ENCODE measurements at regions not wholly inside any gene's neighbourhood (a gene's known extent, or its start where the extent isn't known, plus 50 kb on each side); places are given as distances from the start of the nearest gene placed in this dataset.

- intact Hi-C loops (cut with micrococcal nuclease) = no loop called here
- Mint-ChIP-seq H3K4me1 (no peaks in the 10 kb centered on the region), H3K9me3 (peaks cover 0 to 5% (median 0%) of the 10 kb centered on the region in 11 donors), H3K4me3 (peak overlapping the region in 1 of 10 donors; percentile 38), H3K27ac (no peak overlapping the region), H3K27me3 (peaks cover 13 to 27% (median 22%) of the 10 kb centered on the region in 5 donors), H3K36me3 (no peaks in the 10 kb centered on the region)
- no peak for ATAC-seq
- Histone ChIP-seq H3K27ac (ENCODE audit: low read depth, low read length) (no peak overlapping the region), H3K27me3 (ENCODE audit: control insufficient read depth in 2 of 2, insufficient read depth in 2 of 2, low read length in 2 of 2) (no peaks in the 10 kb centered on the region), H3K4me1 (ENCODE audit: control insufficient read depth in 2 of 2, insufficient read depth in 2 of 2, low read length in 2 of 2) (no peaks in the 10 kb centered on the region), H3K36me3 (ENCODE audit: control insufficient read depth in 2 of 3, insufficient read depth in 3 of 3, low read length in 3 of 3) (no peaks in the 10 kb centered on the region), H3K9me3 (ENCODE audit: control insufficient read depth in 2 of 3, low read length in 3 of 3) (no peaks in the 10 kb centered on the region), H3K4me3 (ENCODE audit: low read length) (no peak overlapping the region)
- CTCF ChIA-PET = no interaction called here
- POLR2A ChIA-PET = no interaction called here
- no peak for DNase-seq
Observed at GRCh38 chr2:205878999-205879762, 196.9 kb downstream of the NRP2 start.

GRCh38 chr2:205877496-205877895 lies 195.2 kb downstream of the NRP2 start:
- DNase-seq = no peak
- no peak for ATAC-seq
- Histone ChIP-seq H3K9me3 (ENCODE audit: control insufficient read depth in 2 of 3, low read length in 3 of 3) (no peaks in the 10 kb centered on the region), H3K36me3 (ENCODE audit: control insufficient read depth in 2 of 3, insufficient read depth in 3 of 3, low read length in 3 of 3) (no peaks in the 10 kb centered on the region), H3K27ac (ENCODE audit: low read depth, low read length) (no peak overlapping the region), H3K4me3 (ENCODE audit: low read length) (no peak overlapping the region), H3K27me3 (ENCODE audit: control insufficient read depth in 2 of 2, insufficient read depth in 2 of 2, low read length in 2 of 2) (no peaks in the 10 kb centered on the region), H3K4me1 (ENCODE audit: control insufficient read depth in 2 of 2, insufficient read depth in 2 of 2, low read length in 2 of 2) (no peaks in the 10 kb centered on the region)
- intact Hi-C loops (cut with micrococcal nuclease) = no loop called here
- ChIA-PET POLR2A (no interaction called here), CTCF (no interaction called here)
- Mint-ChIP-seq H3K4me3 (no peak overlapping the region), H3K27ac (no peak overlapping the region), H3K4me1 (no peaks in the 10 kb centered on the region), H3K36me3 (no peaks in the 10 kb centered on the region), H3K27me3 (peaks cover 17 to 32% (median 19%) of the 10 kb centered on the region in 5 donors), H3K9me3 (peaks cover 0 to 5% (median 0%) of the 10 kb centered on the region in 11 donors)

DNA sequence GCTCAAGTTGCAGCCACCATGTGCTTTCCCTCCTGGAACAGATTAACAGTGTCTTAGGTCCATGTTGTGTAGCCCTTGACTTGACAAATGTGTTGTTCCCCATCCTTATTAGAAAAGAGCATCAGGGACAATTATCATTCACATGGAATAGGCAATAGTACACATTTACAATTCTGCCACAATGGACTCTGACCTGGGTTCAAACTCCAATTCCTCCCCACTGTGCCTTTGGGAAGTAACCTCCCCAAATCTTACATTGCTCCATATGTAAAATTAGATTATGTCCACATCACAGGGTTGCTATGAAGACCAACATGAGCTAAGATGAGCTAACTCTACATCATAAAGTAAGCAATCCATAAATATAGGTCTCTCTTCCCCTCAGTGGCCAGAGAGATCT lies 193.8 kb downstream of the NRP2 start:
- DNase-seq = no peak
- no peaks in the 10 kb centered on the region for H3K4me1 Mint-ChIP-seq
- ChIA-PET POLR2A (no interaction called here), CTCF (no interaction called here)
- no peak for ATAC-seq
- H3K27me3 Mint-ChIP-seq = peaks cover 12 to 41% (median 17%) of the 10 kb centered on the region in 5 donors
- Histone ChIP-seq H3K36me3 (ENCODE audit: control insufficient read depth in 2 of 3, insufficient read depth in 3 of 3, low read length in 3 of 3) (no peaks in the 10 kb centered on the region), H3K27ac (ENCODE audit: low read depth, low read length) (no peak overlapping the region), H3K4me3 (ENCODE audit: low read length) (no peak overlapping the region), H3K27me3 (ENCODE audit: control insufficient read depth in 2 of 2, insufficient read depth in 2 of 2, low read length in 2 of 2) (no peaks in the 10 kb centered on the region), H3K4me1 (ENCODE audit: control insufficient read depth in 2 of 2, insufficient read depth in 2 of 2, low read length in 2 of 2) (no peaks in the 10 kb centered on the region), H3K9me3 (ENCODE audit: control insufficient read depth in 2 of 3, low read length in 3 of 3) (no peaks in the 10 kb centered on the region)
- no peak overlapping the region for H3K4me3 Mint-ChIP-seq
- intact Hi-C loops (cut with micrococcal nuclease) = no loop called here
- H3K36me3 Mint-ChIP-seq = no peaks in the 10 kb centered on the region
- H3K27ac Mint-ChIP-seq = no peak overlapping the region
- peaks cover 0 to 5% (median 0%) of the 10 kb centered on the region in 11 donors for H3K9me3 Mint-ChIP-seq

DNA sequence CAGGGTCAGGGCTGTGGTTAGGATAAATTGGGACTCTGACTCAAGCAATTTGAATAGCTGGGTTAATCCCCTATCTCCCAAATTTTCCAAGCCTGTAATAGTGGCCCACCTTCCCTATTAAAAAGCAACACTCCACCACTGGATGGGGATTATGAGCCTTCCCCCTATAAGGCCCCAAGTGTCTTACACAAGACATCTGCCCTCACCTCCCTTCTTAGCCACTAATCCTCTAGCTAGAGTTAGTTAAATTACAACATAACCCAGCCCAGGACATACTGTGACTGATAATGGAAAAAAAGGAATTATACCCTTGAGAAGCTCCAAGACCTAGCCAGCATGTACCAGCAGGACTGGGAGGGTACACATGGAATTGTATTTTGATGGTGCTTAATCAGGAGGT lies 190.4 kb downstream of the NRP2 start:
- H3K36me3 ChIP-seq (ENCODE audit: control insufficient read depth in 2 of 3, insufficient read depth in 3 of 3, low read length in 3 of 3) = no peaks in the 10 kb centered on the region
- Mint-ChIP-seq H3K9me3 (peaks cover 0 to 2% (median 0%) of the 10 kb centered on the region in 11 donors), H3K27ac (no peak overlapping the region), H3K4me3 (no peak overlapping the region), H3K27me3 (peaks cover 9 to 44% (median 20%) of the 10 kb centered on the region in 5 donors), H3K4me1 (peaks cover 0 to 15% (median 0%) of the 10 kb centered on the region in 7 donors), H3K36me3 (no peaks in the 10 kb centered on the region)
- CTCF ChIA-PET = interaction anchor here (0.6 kb wide), 1 partner anchor 1064 kb away, joined by 3 read pairs; no protein-coding TSS in a partner anchor
- DNase-seq (no peak), ATAC-seq (no peak)
- H3K9me3 ChIP-seq (ENCODE audit: control insufficient read depth in 2 of 3, low read length in 3 of 3) = no peaks in the 10 kb centered on the region
- POLR2A ChIA-PET = no interaction called here
- no peaks in the 10 kb centered on the region for H3K4me1 ChIP-seq (ENCODE audit: control insufficient read depth in 2 of 2, insufficient read depth in 2 of 2, low read length in 2 of 2)
- H3K27ac ChIP-seq (ENCODE audit: low read depth, low read length) = no peak overlapping the region
- intact Hi-C loops (cut with micrococcal nuclease) = no loop called here
- no peak overlapping the region for H3K4me3 ChIP-seq (ENCODE audit: low read length)
- H3K27me3 ChIP-seq (ENCODE audit: control insufficient read depth in 2 of 2, insufficient read depth in 2 of 2, low read length in 2 of 2) = no peaks in the 10 kb centered on the region

DNA sequence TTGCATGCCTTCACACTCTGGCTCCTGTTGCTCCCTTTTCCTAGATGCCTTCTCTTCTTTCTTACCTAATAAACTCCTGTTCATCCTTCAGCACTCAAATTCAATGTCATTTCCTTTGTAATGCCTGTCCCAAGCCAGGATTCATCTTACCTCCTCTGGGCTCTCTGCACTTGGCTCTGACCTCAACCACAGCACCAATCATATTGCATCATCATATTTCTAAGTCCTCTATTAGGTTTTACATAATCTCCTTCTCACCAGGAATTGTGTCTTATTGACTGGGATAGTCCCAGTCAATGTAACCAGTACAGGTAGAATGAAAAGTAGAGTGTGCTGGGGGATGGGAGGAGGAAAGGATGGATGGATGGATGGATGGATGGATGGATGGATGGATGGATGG lies 187.1 kb downstream of the NRP2 start:
- Mint-ChIP-seq H3K36me3 (no peaks in the 10 kb centered on the region), H3K27me3 (peaks cover 14 to 45% (median 25%) of the 10 kb centered on the region in 5 donors), H3K4me1 (peaks cover 0 to 16% (median 0%) of the 10 kb centered on the region in 7 donors), H3K27ac (no peak overlapping the region), H3K9me3 (peaks cover 0 to 2% (median 0%) of the 10 kb centered on the region in 11 donors), H3K4me3 (peak overlapping the region in 1 of 10 donors; percentile 33)
- ChIA-PET CTCF (no interaction called here), POLR2A (no interaction called here)
- Histone ChIP-seq H3K27ac (ENCODE audit: low read depth, low read length) (no peak overlapping the region), H3K27me3 (ENCODE audit: control insufficient read depth in 2 of 2, insufficient read depth in 2 of 2, low read length in 2 of 2) (no peaks in the 10 kb centered on the region), H3K4me3 (ENCODE audit: low read length) (no peak overlapping the region), H3K4me1 (ENCODE audit: control insufficient read depth in 2 of 2, insufficient read depth in 2 of 2, low read length in 2 of 2) (no peaks in the 10 kb centered on the region), H3K9me3 (ENCODE audit: control insufficient read depth in 2 of 3, low read length in 3 of 3) (no peaks in the 10 kb centered on the region), H3K36me3 (ENCODE audit: control insufficient read depth in 2 of 3, insufficient read depth in 3 of 3, low read length in 3 of 3) (no peaks in the 10 kb centered on the region)
- ATAC-seq (no peak), DNase-seq (no peak)
- intact Hi-C loops (cut with micrococcal nuclease) = no loop called here

DNA sequence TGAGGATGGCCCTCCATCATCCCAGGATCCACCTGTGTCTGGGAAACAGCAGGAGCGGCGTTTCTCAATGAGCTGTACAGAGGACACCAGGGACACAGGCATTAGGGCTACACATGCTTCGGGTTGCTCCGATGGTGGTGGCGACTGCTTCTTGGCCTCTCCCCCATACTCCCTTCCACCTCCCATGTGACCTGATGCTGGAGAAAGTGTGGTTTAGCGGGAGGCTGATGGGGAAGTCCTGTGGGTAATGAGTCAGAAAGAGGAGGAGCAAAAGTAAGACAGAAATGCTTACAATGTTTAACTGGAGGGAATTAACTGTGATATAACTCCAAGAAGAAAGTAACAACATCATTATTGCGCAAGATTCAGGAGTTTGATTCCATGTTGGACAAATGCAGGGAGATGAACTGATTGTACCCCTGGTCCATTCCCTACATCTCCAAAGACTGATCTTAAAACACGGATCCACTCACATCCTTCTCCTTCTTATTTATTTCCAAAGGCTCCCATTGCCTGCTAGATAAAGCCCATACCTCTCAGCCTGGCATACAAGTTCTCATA lies 186.6 kb downstream of the NRP2 start:
- H3K4me1 ChIP-seq (ENCODE audit: control insufficient read depth in 2 of 2, insufficient read depth in 2 of 2, low read length in 2 of 2) = no peaks in the 10 kb centered on the region
- CTCF ChIA-PET = no interaction called here
- intact Hi-C loops (cut with micrococcal nuclease) = no loop called here
- no peaks in the 10 kb centered on the region for H3K27me3 ChIP-seq (ENCODE audit: control insufficient read depth in 2 of 2, insufficient read depth in 2 of 2, low read length in 2 of 2)
- H3K27ac Mint-ChIP-seq = peak overlapping the region in 1 of 9 donors; percentile 24
- H3K4me1 Mint-ChIP-seq = peaks cover 0 to 16% (median 0%) of the 10 kb centered on the region in 7 donors
- ATAC-seq = peak; percentile 78
- DNase-seq = peak in 1 of 9 donors; percentile 65
- no peaks in the 10 kb centered on the region for H3K9me3 ChIP-seq (ENCODE audit: control insufficient read depth in 2 of 3, low read length in 3 of 3)
- peaks cover 0 to 2% (median 0%) of the 10 kb centered on the region in 11 donors for H3K9me3 Mint-ChIP-seq
- no peaks in the 10 kb centered on the region for H3K36me3 Mint-ChIP-seq
- peaks cover 19 to 45% (median 25%) of the 10 kb centered on the region in 5 donors for H3K27me3 Mint-ChIP-seq
- no peaks in the 10 kb centered on the region for H3K36me3 ChIP-seq (ENCODE audit: control insufficient read depth in 2 of 3, insufficient read depth in 3 of 3, low read length in 3 of 3)
- H3K4me3 Mint-ChIP-seq = peak overlapping the region in 1 of 10 donors; percentile 33
- no peak overlapping the region for H3K27ac ChIP-seq (ENCODE audit: low read depth, low read length)
- POLR2A ChIA-PET = no interaction called here
- no peak overlapping the region for H3K4me3 ChIP-seq (ENCODE audit: low read length)

- no peak for DNase-seq
- CTCF ChIA-PET = interaction anchor here (0.6 kb wide), 1 partner anchor 320 kb away, joined by 3 read pairs; no protein-coding TSS in a partner anchor
- ATAC-seq = no peak
- Histone ChIP-seq H3K4me1 (ENCODE audit: control insufficient read depth in 2 of 2, insufficient read depth in 2 of 2, low read length in 2 of 2) (no peaks in the 10 kb centered on the region), H3K36me3 (ENCODE audit: control insufficient read depth in 2 of 3, insufficient read depth in 3 of 3, low read length in 3 of 3) (no peaks in the 10 kb centered on the region), H3K27ac (ENCODE audit: low read depth, low read length) (no peak overlapping the region), H3K9me3 (ENCODE audit: control insufficient read depth in 2 of 3, low read length in 3 of 3) (no peaks in the 10 kb centered on the region), H3K27me3 (ENCODE audit: control insufficient read depth in 2 of 2, insufficient read depth in 2 of 2, low read length in 2 of 2) (no peaks in the 10 kb centered on the region), H3K4me3 (ENCODE audit: low read length) (no peak overlapping the region)
- intact Hi-C loops (cut with micrococcal nuclease) = no loop called here
- Mint-ChIP-seq H3K4me1 (peaks cover 0 to 16% (median 0%) of the 10 kb centered on the region in 7 donors), H3K36me3 (no peaks in the 10 kb centered on the region), H3K27me3 (peaks cover 20 to 48% (median 27%) of the 10 kb centered on the region in 5 donors), H3K4me3 (no peak overlapping the region), H3K9me3 (peaks cover 0 to 2% (median 0%) of the 10 kb centered on the region in 11 donors), H3K27ac (no peak overlapping the region)
- POLR2A ChIA-PET = no interaction called here
Observed at GRCh38 chr2:205868053-205868452, 185.8 kb downstream of the NRP2 start.
